Sigmoid colon (tissue), 6 donors: ENCODE measurements at regions not wholly inside any gene's neighbourhood (a gene's known extent, or its start where the extent isn't known, plus 50 kb on each side); places are given as distances from the start of the nearest gene placed in this dataset.
A peak's percentile ranks its signal among the peaks of the same experiment; 100 is the strongest.

Source experiments
- DNase-seq: peaks from one replicate; pipeline ENCODE4 v3.0.0-alpha.2; 2019
- H3K27ac ChIP-seq, 4 donors: fragments of 200-600 bp; sonication (generic); one replicate each; pipeline ENCODE4 v1.5.1; 2016 to 2019; ENCODE audit warnings: mild to moderate bottlenecking in 1 of 4
- H3K27me3 ChIP-seq, 3 donors: fragments of 200-600 bp; sonication (generic); one replicate each; pipeline ENCODE4 v1.5.1; 2019; ENCODE audit warnings: mild to moderate bottlenecking in 1 of 3
- H3K36me3 ChIP-seq, 4 donors: fragments of 200-600 bp; sonication (generic); one replicate each; pipeline ENCODE4 v1.5.1; 2016 to 2019
- H3K4me1 ChIP-seq, 4 donors: fragments of 200-600 bp; sonication (generic); one replicate each; pipeline ENCODE4 v1.5.1; 2017 to 2019
- H3K4me3 ChIP-seq, 4 donors: fragments of 200-600 bp; sonication (generic); one replicate each; pipeline ENCODE4 v1.5.1; 2017 to 2019; ENCODE audit warnings: mild to moderate bottlenecking in 2 of 4, moderate library complexity in 1 of 4
- H3K9me3 ChIP-seq, 4 donors: fragments of 200-600 bp in 3 of 4; sonication (generic) in 3 of 4; one replicate each; pipeline versions ENCODE4 v1.5.1 to v1.6.1; 2013 to 2019
- CTCF ChIP-seq, 4 experiments: fragments of 450-650 bp in 3 of 4; fragments of 200-600 bp in 1 of 4; IDR thresholded peaks; one replicate each; pipeline ENCODE4 v1.5.1; 2016 to 2019; ENCODE audit warnings: antibody characterized with exemption in 4 of 4, mild to moderate bottlenecking in 3 of 4, moderate library complexity in 2 of 4
- EP300 ChIP-seq, 4 donors: sonication (generic); formaldehyde crosslinking; IDR thresholded peaks; one replicate each; pipeline ENCODE4 v1.6.1; 2017; ENCODE audit warnings: antibody characterized with exemption in 4 of 4
- POLR2A ChIP-seq, 2 donors: fragments of 450-650 bp; IDR thresholded peaks; one replicate each; pipeline ENCODE4 v1.6.1; 2016; ENCODE audit warnings: antibody characterized with exemption in 2 of 2, mild to moderate bottlenecking in 2 of 2, moderate library complexity in 2 of 2
- POLR2AphosphoS5 ChIP-seq, 4 donors: sonication (generic); formaldehyde crosslinking; IDR thresholded peaks; one replicate each; pipeline ENCODE4 v1.6.1; 2017; ENCODE audit warnings: antibody characterized with exemption in 4 of 4
- WGBS, 2 donors: extraction: QIAGEN DNeasy Blood & Tissue Kit; methylation state at CpG; one replicate each; pipeline ENCODE4 v1.1.7; 2013; 5-methylcytosine and 5-hydroxymethylcytosine counted together
- intact Hi-C: fragments of 100-400 bp; cut with DNase I; formaldehyde crosslinking; loops from one replicate; pipeline ENCODE4 v1.15.1; 2023
- donor health status: healthy with polysubstance abuse.
- donor health status: healthy.

GRCh38 chr13:33480561-33480960 is 195.0 kb upstream of the STARD13 start:
- TF ChIP-seq POLR2A (IDR thresholded peaks at IDR 0.05) (no peak), POLR2AphosphoS5 (IDR thresholded peaks at IDR 0.05) (no peak), EP300 (IDR thresholded peaks at IDR 0.05) (no peak), CTCF (IDR thresholded peaks at IDR 0.05) (no peak)
- no peaks in the 10 kb centered on the region for H3K36me3 ChIP-seq

GRCh38 chr13:33483471-33483870 is 197.9 kb upstream of the STARD13 start:
- 91 to 93% methylated on average over 3 of the region's 3 CpGs for WGBS, 2 donors
- Histone ChIP-seq H3K4me3 (no peak overlapping the region), H3K27me3 (no peaks in the 10 kb centered on the region), H3K4me1 (peaks cover 0 to 17% (median 0%) of the 10 kb centered on the region in 4 donors), H3K9me3 (no peaks in the 10 kb centered on the region), H3K27ac (no peak overlapping the region), H3K36me3 (no peaks in the 10 kb centered on the region)
- no peak for TF ChIP-seq EP300 (IDR thresholded peaks at IDR 0.05)
- no peak for TF ChIP-seq CTCF (IDR thresholded peaks at IDR 0.05)
- TF ChIP-seq POLR2A (IDR thresholded peaks at IDR 0.05) = no peak
- TF ChIP-seq POLR2AphosphoS5 (IDR thresholded peaks at IDR 0.05) = no peak
- DNase-seq = no peak
- intact Hi-C loops = no loop called here

More at GRCh38 chr13:33480561-33480960, 195.0 kb upstream of the STARD13 start:
- 88 to 91% methylated on average over 1 of the region's 1 CpG for WGBS, 2 donors
- intact Hi-C loops = no loop called here
- H3K27ac ChIP-seq = no peak overlapping the region
- no peaks in the 10 kb centered on the region for H3K27me3 ChIP-seq
- no peaks in the 10 kb centered on the region for H3K4me1 ChIP-seq
- DNase-seq = no peak
- no peak overlapping the region for H3K4me3 ChIP-seq
- peaks cover 0 to 7% (median 0%) of the 10 kb centered on the region in 4 donors for H3K9me3 ChIP-seq

GRCh38 chr13:33485247-33485646 is 199.7 kb upstream of the STARD13 start:
- Histone ChIP-seq H3K36me3 (no peaks in the 10 kb centered on the region), H3K9me3 (no peaks in the 10 kb centered on the region), H3K4me3 (no peak overlapping the region), H3K27ac (no peak overlapping the region), H3K27me3 (no peaks in the 10 kb centered on the region), H3K4me1 (peaks cover 0 to 17% (median 0%) of the 10 kb centered on the region in 4 donors)
- no peak for TF ChIP-seq POLR2AphosphoS5 (IDR thresholded peaks at IDR 0.05)
- no peak for TF ChIP-seq EP300 (IDR thresholded peaks at IDR 0.05)
- TF ChIP-seq POLR2A (IDR thresholded peaks at IDR 0.05) = no peak
- no peak for TF ChIP-seq CTCF (IDR thresholded peaks at IDR 0.05)
- intact Hi-C loops = no loop called here
- WGBS, 2 donors = 94 to 100% methylated on average over 1 of the region's 1 CpG
- DNase-seq = no peak

- WGBS, 2 donors = 61 to 66% methylated on average over 5 of the region's 5 CpGs
- Histone ChIP-seq H3K9me3 (no peaks in the 10 kb centered on the region), H3K36me3 (no peaks in the 10 kb centered on the region), H3K4me1 (peaks cover 0 to 28% (median 8%) of the 10 kb centered on the region in 4 donors), H3K4me3 (peak overlapping the region in 1 of 4 donors; percentile 16), H3K27me3 (no peaks in the 10 kb centered on the region), H3K27ac (peak overlapping the region in 1 of 4 donors; percentile 16)
- intact Hi-C loops = no loop called here
- no peak for DNase-seq
- TF ChIP-seq POLR2A (IDR thresholded peaks at IDR 0.05) (no peak), POLR2AphosphoS5 (IDR thresholded peaks at IDR 0.05) (no peak), CTCF (IDR thresholded peaks at IDR 0.05) (peak in 2 of 4 experiments; percentile 22 to 30), EP300 (IDR thresholded peaks at IDR 0.05) (no peak)
Observed at GRCh38 chr13:33487575-33488243, 202.2 kb upstream of the STARD13 start.
